ENCODE measurements at regions not wholly inside any gene's neighbourhood (a gene's known extent, or its start where the extent isn't known, plus 50 kb on each side); places are given as distances from the start of the nearest gene placed in this dataset.
"Not testable (repeated sequence)": the region's sequence is repeated elsewhere in the genome, so short reads cannot be mapped to it uniquely, and the experiment has no call there.

- no peaks in the 10 kb centered on the region for H3K9me3 Mint-ChIP-seq
- H3K36me3 Mint-ChIP-seq = no peaks in the 10 kb centered on the region
- H3K4me1 Mint-ChIP-seq = no peaks in the 10 kb centered on the region
- no peak overlapping the region for H3K4me3 Mint-ChIP-seq
- no peak for DNase-seq
- H3K27me3 Mint-ChIP-seq (ENCODE audit: low read depth in 3 of 3) = peaks cover 4 to 10% (median 5%) of the 10 kb centered on the region in 3 donors
- H3K27ac Mint-ChIP-seq = no peak overlapping the region
Observed at GRCh38 chr1:112828716-112829115, 113.6 kb upstream of the PPM1J start.

- not testable (repeated sequence) for H3K4me3 Mint-ChIP-seq, H3K9me3 Mint-ChIP-seq, H3K4me1 Mint-ChIP-seq, H3K27ac Mint-ChIP-seq, DNase-seq, H3K36me3 Mint-ChIP-seq
- peaks cover 4 to 10% (median 5%) of the 10 kb centered on the region in 3 donors for H3K27me3 Mint-ChIP-seq (ENCODE audit: low read depth in 3 of 3)
Observed at GRCh38 chr1:112827391-112827790, 112.3 kb upstream of the PPM1J start.

- H3K27me3 Mint-ChIP-seq (ENCODE audit: low read depth in 3 of 3) = peaks cover 3 to 10% (median 4%) of the 10 kb centered on the region in 3 donors
- no peaks in the 10 kb centered on the region for H3K9me3 Mint-ChIP-seq
- no peak overlapping the region for H3K4me3 Mint-ChIP-seq
- no peaks in the 10 kb centered on the region for H3K36me3 Mint-ChIP-seq
- H3K4me1 Mint-ChIP-seq = no peaks in the 10 kb centered on the region
- no peak overlapping the region for H3K27ac Mint-ChIP-seq
- DNase-seq = no peak
Observed at GRCh38 chr1:112826217-112826944, 111.2 kb upstream of the PPM1J start.

GRCh38 chr1:112825563-112826216 lies 110.6 kb upstream of the PPM1J start:
- H3K4me3 Mint-ChIP-seq, H3K36me3 Mint-ChIP-seq, DNase-seq, H3K9me3 Mint-ChIP-seq, H3K4me1 Mint-ChIP-seq, H3K27ac Mint-ChIP-seq: not testable (repeated sequence)
- H3K27me3 Mint-ChIP-seq (ENCODE audit: low read depth in 3 of 3) = peaks cover 3 to 10% (median 4%) of the 10 kb centered on the region in 3 donors

- peaks cover 4 to 11% (median 5%) of the 10 kb centered on the region in 3 donors for H3K27me3 Mint-ChIP-seq (ENCODE audit: low read depth in 3 of 3)
- H3K9me3 Mint-ChIP-seq, H3K4me1 Mint-ChIP-seq, H3K27ac Mint-ChIP-seq, H3K36me3 Mint-ChIP-seq, H3K4me3 Mint-ChIP-seq, DNase-seq: not testable (repeated sequence)
Observed at GRCh38 chr1:112825075-112825474, 109.9 kb upstream of the PPM1J start.

- not testable (repeated sequence) for H3K27ac Mint-ChIP-seq, DNase-seq, H3K4me3 Mint-ChIP-seq, H3K36me3 Mint-ChIP-seq, H3K4me1 Mint-ChIP-seq, H3K9me3 Mint-ChIP-seq
- H3K27me3 Mint-ChIP-seq (ENCODE audit: low read depth in 3 of 3) = peaks cover 6 to 11% (median 8%) of the 10 kb centered on the region in 3 donors
Observed at GRCh38 chr1:112821307-112822063, 106.4 kb upstream of the PPM1J start.

- Mint-ChIP-seq H3K4me1 (no peaks in the 10 kb centered on the region), H3K36me3 (no peaks in the 10 kb centered on the region), H3K27me3 (ENCODE audit: low read depth in 3 of 3) (peaks cover 2 to 4% (median 2%) of the 10 kb centered on the region in 3 donors), H3K4me3 (no peak overlapping the region), H3K27ac (no peak overlapping the region), H3K9me3 (no peaks in the 10 kb centered on the region)
- no peak for DNase-seq
Observed at GRCh38 chr1:112818990-112819689, 104.0 kb upstream of the PPM1J start.

GRCh38 chr1:112817555-112818373 lies 102.6 kb upstream of the PPM1J start:
- no peak overlapping the region for H3K27ac Mint-ChIP-seq
- H3K4me3 Mint-ChIP-seq = no peak overlapping the region
- no peaks in the 10 kb centered on the region for H3K9me3 Mint-ChIP-seq

GRCh38 chr1:112815376-112815775 lies 100.2 kb upstream of the PPM1J start:
- H3K4me1 Mint-ChIP-seq = no peaks in the 10 kb centered on the region
- no peaks in the 10 kb centered on the region for H3K9me3 Mint-ChIP-seq
- H3K27me3 Mint-ChIP-seq (ENCODE audit: low read depth in 3 of 3) = peaks cover 1 to 7% (median 4%) of the 10 kb centered on the region in 3 donors
- no peak for DNase-seq
- H3K27ac Mint-ChIP-seq = no peak overlapping the region
- H3K36me3 Mint-ChIP-seq = no peaks in the 10 kb centered on the region
- no peak overlapping the region for H3K4me3 Mint-ChIP-seq

More at GRCh38 chr1:112817555-112818373, 102.6 kb upstream of the PPM1J start:
- peaks cover 1 to 4% (median 2%) of the 10 kb centered on the region in 3 donors for H3K27me3 Mint-ChIP-seq (ENCODE audit: low read depth in 3 of 3)
- DNase-seq = no peak
- no peaks in the 10 kb centered on the region for H3K4me1 Mint-ChIP-seq
- no peaks in the 10 kb centered on the region for H3K36me3 Mint-ChIP-seq

- H3K27me3 Mint-ChIP-seq (ENCODE audit: low read depth in 3 of 3); H3K4me3 Mint-ChIP-seq; H3K4me1 Mint-ChIP-seq; H3K9me3 Mint-ChIP-seq; H3K36me3 Mint-ChIP-seq; DNase-seq: not testable (repeated sequence)
- peak overlapping the region in 1 of 6 donors; percentile 8 for H3K27ac Mint-ChIP-seq
Observed at GRCh38 chr1:112814645-112815044, 99.5 kb upstream of the PPM1J start.

- Mint-ChIP-seq H3K36me3 (no peaks in the 10 kb centered on the region), H3K9me3 (no peaks in the 10 kb centered on the region), H3K27me3 (ENCODE audit: low read depth in 3 of 3) (peaks cover 2 to 10% (median 9%) of the 10 kb centered on the region in 3 donors), H3K27ac (no peak overlapping the region), H3K4me3 (no peak overlapping the region), H3K4me1 (no peaks in the 10 kb centered on the region)
- peak; percentile 37 to 50 (median 37) for DNase-seq
Observed at GRCh38 chr1:112808861-112809684, 93.9 kb upstream of the PPM1J start.

GRCh38 chr1:112807999-112808398 lies 92.9 kb upstream of the PPM1J start:
- peaks cover 2 to 10% (median 9%) of the 10 kb centered on the region in 3 donors for H3K27me3 Mint-ChIP-seq (ENCODE audit: low read depth in 3 of 3)
- no peak overlapping the region for H3K27ac Mint-ChIP-seq
- H3K4me1 Mint-ChIP-seq = no peaks in the 10 kb centered on the region
- H3K4me3 Mint-ChIP-seq = no peak overlapping the region
- no peaks in the 10 kb centered on the region for H3K9me3 Mint-ChIP-seq
- DNase-seq = no peak
- no peaks in the 10 kb centered on the region for H3K36me3 Mint-ChIP-seq

All from immature natural killer cell (primary cell).